ENCODE measurements at regions not wholly inside any gene's neighbourhood (a gene's known extent, or its start where the extent isn't known, plus 50 kb on each side); places are given as distances from the start of the nearest gene placed in this dataset.

GRCh38 chr4:66544281-66544680 lies 874.0 kb upstream of the EPHA5 start:
- Mint-ChIP-seq H3K27ac (ENCODE audit: unreplicated experiment) (no peak overlapping the region), H3K9me3 (ENCODE audit: unreplicated experiment) (peaks cover 11% of the 10 kb centered on the region), H3K36me3 (ENCODE audit: unreplicated experiment) (peaks cover 17% of the 10 kb centered on the region), H3K27me3 (ENCODE audit: unreplicated experiment) (peaks cover 8% of the 10 kb centered on the region), H3K4me1 (ENCODE audit: low read depth, unreplicated experiment) (no peaks in the 10 kb centered on the region), H3K4me3 (ENCODE audit: unreplicated experiment) (no peak overlapping the region)
- no peak for TF ChIP-seq CTCF (IDR thresholded peaks at IDR 0.05; ENCODE audit: partially characterized antibody, unreplicated experiment)
- DNase-seq, result no peak

- TF ChIP-seq CTCF (IDR thresholded peaks at IDR 0.05; ENCODE audit: partially characterized antibody, unreplicated experiment), result no peak
- H3K4me1 Mint-ChIP-seq (ENCODE audit: low read depth, unreplicated experiment), result peaks cover 10% of the 10 kb centered on the region
- H3K9me3 Mint-ChIP-seq (ENCODE audit: unreplicated experiment), result peaks cover 3% of the 10 kb centered on the region
- DNase-seq, result no peak
- no peak overlapping the region for H3K27ac Mint-ChIP-seq (ENCODE audit: unreplicated experiment)
- peaks cover 4% of the 10 kb centered on the region for H3K36me3 Mint-ChIP-seq (ENCODE audit: unreplicated experiment)
- no peak overlapping the region for H3K4me3 Mint-ChIP-seq (ENCODE audit: unreplicated experiment)
- H3K27me3 Mint-ChIP-seq (ENCODE audit: unreplicated experiment), result peaks cover 3% of the 10 kb centered on the region
Observed at GRCh38 chr4:66539745-66540144, 869.5 kb upstream of the EPHA5 start.

- H3K9me3 Mint-ChIP-seq (ENCODE audit: unreplicated experiment), result peaks cover 5% of the 10 kb centered on the region
- H3K4me1 Mint-ChIP-seq (ENCODE audit: low read depth, unreplicated experiment), result no peaks in the 10 kb centered on the region
- H3K27ac Mint-ChIP-seq (ENCODE audit: unreplicated experiment), result no peak overlapping the region
- TF ChIP-seq CTCF (IDR thresholded peaks at IDR 0.05; ENCODE audit: partially characterized antibody, unreplicated experiment), result no peak
- peaks cover 20% of the 10 kb centered on the region for H3K36me3 Mint-ChIP-seq (ENCODE audit: unreplicated experiment)
- H3K27me3 Mint-ChIP-seq (ENCODE audit: unreplicated experiment), result no peaks in the 10 kb centered on the region
- no peak overlapping the region for H3K4me3 Mint-ChIP-seq (ENCODE audit: unreplicated experiment)
- DNase-seq, result no peak
Observed at GRCh38 chr4:66524781-66525180, 854.5 kb upstream of the EPHA5 start.

GRCh38 chr4:66522244-66522643 lies 852.0 kb upstream of the EPHA5 start:
- H3K4me1 Mint-ChIP-seq (ENCODE audit: low read depth, unreplicated experiment), result no peaks in the 10 kb centered on the region
- no peaks in the 10 kb centered on the region for H3K27me3 Mint-ChIP-seq (ENCODE audit: unreplicated experiment)
- H3K27ac Mint-ChIP-seq (ENCODE audit: unreplicated experiment), result no peak overlapping the region
- H3K4me3 Mint-ChIP-seq (ENCODE audit: unreplicated experiment), result no peak overlapping the region
- TF ChIP-seq CTCF (IDR thresholded peaks at IDR 0.05; ENCODE audit: partially characterized antibody, unreplicated experiment), result no peak
- peaks cover 1% of the 10 kb centered on the region for H3K9me3 Mint-ChIP-seq (ENCODE audit: unreplicated experiment)
- DNase-seq, result no peak
- peaks cover 11% of the 10 kb centered on the region for H3K36me3 Mint-ChIP-seq (ENCODE audit: unreplicated experiment)

GRCh38 chr4:66516940-66517339 lies 846.7 kb upstream of the EPHA5 start:
- no peak for DNase-seq
- TF ChIP-seq CTCF (IDR thresholded peaks at IDR 0.05; ENCODE audit: partially characterized antibody, unreplicated experiment), result no peak
- Mint-ChIP-seq H3K4me3 (ENCODE audit: unreplicated experiment) (no peak overlapping the region), H3K27ac (ENCODE audit: unreplicated experiment) (no peak overlapping the region), H3K36me3 (ENCODE audit: unreplicated experiment) (peaks cover 4% of the 10 kb centered on the region), H3K27me3 (ENCODE audit: unreplicated experiment) (no peaks in the 10 kb centered on the region), H3K9me3 (ENCODE audit: unreplicated experiment) (peaks cover 2% of the 10 kb centered on the region), H3K4me1 (ENCODE audit: low read depth, unreplicated experiment) (peaks cover 5% of the 10 kb centered on the region)
